ENCODE measurements at regions not wholly inside any gene's neighbourhood (a gene's known extent, or its start where the extent isn't known, plus 50 kb on each side); places are given as distances from the start of the nearest gene placed in this dataset.
A peak's percentile ranks its signal among the peaks of the same experiment; 100 is the strongest.

- H3K9me3 Mint-ChIP-seq = no peaks in the 10 kb centered on the region
- peaks cover 7% of the 10 kb centered on the region for H3K36me3 Mint-ChIP-seq
- H3K4me1 Mint-ChIP-seq = peaks cover 12% of the 10 kb centered on the region
- H3K4me3 Mint-ChIP-seq = no peak overlapping the region
- H3K27me3 Mint-ChIP-seq = no peaks in the 10 kb centered on the region
- no peak overlapping the region for H3K27ac Mint-ChIP-seq
Observed at GRCh38 chr5:56340196-56340980, 107.3 kb upstream of the ANKRD55 start.

GRCh38 chr5:56339732-56340131, 106.6 kb upstream of the ANKRD55 start:
- no peaks in the 10 kb centered on the region for H3K27me3 Mint-ChIP-seq
- H3K9me3 Mint-ChIP-seq = no peaks in the 10 kb centered on the region
- H3K4me3 Mint-ChIP-seq = no peak overlapping the region
- H3K36me3 Mint-ChIP-seq = peaks cover 10% of the 10 kb centered on the region
- H3K4me1 Mint-ChIP-seq = peaks cover 12% of the 10 kb centered on the region
- H3K27ac Mint-ChIP-seq = no peak overlapping the region

GRCh38 chr5:56337715-56338319, 104.7 kb upstream of the ANKRD55 start:
- peaks cover 15% of the 10 kb centered on the region for H3K36me3 Mint-ChIP-seq
- H3K4me1 Mint-ChIP-seq = peaks cover 5% of the 10 kb centered on the region
- H3K9me3 Mint-ChIP-seq = no peaks in the 10 kb centered on the region
- no peak overlapping the region for H3K4me3 Mint-ChIP-seq
- H3K27ac Mint-ChIP-seq = no peak overlapping the region
- H3K27me3 Mint-ChIP-seq = no peaks in the 10 kb centered on the region

GRCh38 chr5:56335212-56335611, 102.1 kb upstream of the ANKRD55 start:
- Mint-ChIP-seq H3K9me3 (no peaks in the 10 kb centered on the region), H3K27me3 (no peaks in the 10 kb centered on the region), H3K4me1 (peaks cover 22% of the 10 kb centered on the region), H3K27ac (no peak overlapping the region), H3K4me3 (no peak overlapping the region), H3K36me3 (peaks cover 15% of the 10 kb centered on the region)

GRCh38 chr5:56330806-56331205, 97.7 kb upstream of the ANKRD55 start:
- no peaks in the 10 kb centered on the region for H3K27me3 Mint-ChIP-seq
- peaks cover 65% of the 10 kb centered on the region for H3K4me1 Mint-ChIP-seq
- H3K9me3 Mint-ChIP-seq = no peaks in the 10 kb centered on the region
- H3K36me3 Mint-ChIP-seq = peaks cover 11% of the 10 kb centered on the region
- H3K27ac Mint-ChIP-seq = peak overlapping the region; percentile 99
- no peak overlapping the region for H3K4me3 Mint-ChIP-seq

GRCh38 chr5:56330167-56330566, 97.0 kb upstream of the ANKRD55 start:
- peaks cover 71% of the 10 kb centered on the region for H3K4me1 Mint-ChIP-seq
- peak overlapping the region; percentile 99 for H3K27ac Mint-ChIP-seq
- H3K36me3 Mint-ChIP-seq = peaks cover 5% of the 10 kb centered on the region
- peak overlapping the region; percentile 72 for H3K4me3 Mint-ChIP-seq
- no peaks in the 10 kb centered on the region for H3K9me3 Mint-ChIP-seq
- no peaks in the 10 kb centered on the region for H3K27me3 Mint-ChIP-seq

GRCh38 chr5:56329652-56330051, 96.5 kb upstream of the ANKRD55 start:
- H3K4me1 Mint-ChIP-seq = peaks cover 74% of the 10 kb centered on the region
- no peaks in the 10 kb centered on the region for H3K9me3 Mint-ChIP-seq
- peak overlapping the region; percentile 99 for H3K27ac Mint-ChIP-seq
- peak overlapping the region; percentile 72 for H3K4me3 Mint-ChIP-seq
- no peaks in the 10 kb centered on the region for H3K27me3 Mint-ChIP-seq
- peaks cover 5% of the 10 kb centered on the region for H3K36me3 Mint-ChIP-seq

- no peaks in the 10 kb centered on the region for H3K9me3 Mint-ChIP-seq
- H3K27me3 Mint-ChIP-seq = no peaks in the 10 kb centered on the region
- peaks cover 3% of the 10 kb centered on the region for H3K36me3 Mint-ChIP-seq
- peak overlapping the region; percentile 72 for H3K4me3 Mint-ChIP-seq
- H3K4me1 Mint-ChIP-seq = peaks cover 74% of the 10 kb centered on the region
- H3K27ac Mint-ChIP-seq = peak overlapping the region; percentile 99
Observed at GRCh38 chr5:56328753-56329560, 95.8 kb upstream of the ANKRD55 start.

- H3K4me1 Mint-ChIP-seq = peaks cover 85% of the 10 kb centered on the region
- no peaks in the 10 kb centered on the region for H3K36me3 Mint-ChIP-seq
- H3K4me3 Mint-ChIP-seq = peak overlapping the region; percentile 42
- H3K9me3 Mint-ChIP-seq = no peaks in the 10 kb centered on the region
- peak overlapping the region; percentile 99 for H3K27ac Mint-ChIP-seq
- no peaks in the 10 kb centered on the region for H3K27me3 Mint-ChIP-seq
Observed at GRCh38 chr5:56327809-56328208, 94.7 kb upstream of the ANKRD55 start.

- Mint-ChIP-seq H3K9me3 (no peaks in the 10 kb centered on the region), H3K4me1 (peaks cover 83% of the 10 kb centered on the region), H3K27ac (peak overlapping the region; percentile 99), H3K4me3 (peak overlapping the region; percentile 61), H3K27me3 (no peaks in the 10 kb centered on the region), H3K36me3 (no peaks in the 10 kb centered on the region)
Observed at GRCh38 chr5:56326770-56327169, 93.6 kb upstream of the ANKRD55 start.

- Mint-ChIP-seq H3K27me3 (no peaks in the 10 kb centered on the region), H3K4me3 (no peak overlapping the region), H3K36me3 (no peaks in the 10 kb centered on the region), H3K9me3 (no peaks in the 10 kb centered on the region), H3K27ac (peak overlapping the region; percentile 56), H3K4me1 (peaks cover 80% of the 10 kb centered on the region)
Observed at GRCh38 chr5:56326116-56326515, 93.0 kb upstream of the ANKRD55 start.

GRCh38 chr5:56325039-56325438, 91.9 kb upstream of the ANKRD55 start:
- Mint-ChIP-seq H3K9me3 (no peaks in the 10 kb centered on the region), H3K4me1 (peaks cover 70% of the 10 kb centered on the region), H3K27ac (no peak overlapping the region), H3K36me3 (no peaks in the 10 kb centered on the region), H3K27me3 (no peaks in the 10 kb centered on the region), H3K4me3 (no peak overlapping the region)

- Mint-ChIP-seq H3K27ac (no peak overlapping the region), H3K27me3 (no peaks in the 10 kb centered on the region), H3K9me3 (no peaks in the 10 kb centered on the region), H3K4me1 (peaks cover 54% of the 10 kb centered on the region), H3K4me3 (no peak overlapping the region), H3K36me3 (no peaks in the 10 kb centered on the region)
Observed at GRCh38 chr5:56323505-56323904, 90.4 kb upstream of the ANKRD55 start.

GRCh38 chr5:56322592-56322991, 89.5 kb upstream of the ANKRD55 start:
- Mint-ChIP-seq H3K9me3 (no peaks in the 10 kb centered on the region), H3K27ac (no peak overlapping the region), H3K4me1 (peaks cover 45% of the 10 kb centered on the region), H3K36me3 (no peaks in the 10 kb centered on the region), H3K27me3 (no peaks in the 10 kb centered on the region), H3K4me3 (no peak overlapping the region)

- H3K27me3 Mint-ChIP-seq = no peaks in the 10 kb centered on the region
- H3K36me3 Mint-ChIP-seq = no peaks in the 10 kb centered on the region
- H3K27ac Mint-ChIP-seq = no peak overlapping the region
- H3K4me1 Mint-ChIP-seq = peaks cover 39% of the 10 kb centered on the region
- H3K9me3 Mint-ChIP-seq = no peaks in the 10 kb centered on the region
- H3K4me3 Mint-ChIP-seq = no peak overlapping the region
Observed at GRCh38 chr5:56321236-56321881, 88.2 kb upstream of the ANKRD55 start.

Measured in activated naive CD4-positive, alpha-beta T cell treated with anti-CD3 and anti-CD28 coated beads, Interleukin-2, amount 50 U/mL, for 24 hours (primary cell).